OCI-LY3 (cell line): ENCODE measurements at regions not wholly inside any gene's neighbourhood (a gene's known extent, or its start where the extent isn't known, plus 50 kb on each side); places are given as distances from the start of the nearest gene placed in this dataset.

ENCODE experiments used
- H2AFZ ChIP-seq: fragments of 200-600, 300-600 bp; shearing (Covaris generic); 2 replicates; pipeline ENCODE4 v1.6.0; 2014; ENCODE audit warnings: antibody characterized with exemption, low read depth, low read length
- H3K27ac ChIP-seq: fragments of 200-600, 300-600 bp; sonication (generic); 2 replicates; pipeline ENCODE4 v1.5.1; 2014; ENCODE audit warnings: mild to moderate bottlenecking, low read length, moderate library complexity, mixed read lengths
- H3K27me3 ChIP-seq: fragments of 200-600, 300-600 bp; sonication (generic); 2 replicates; pipeline ENCODE4 v1.6.1; 2014; ENCODE audit warnings: low read depth, low read length, mixed read lengths
- H3K36me3 ChIP-seq: fragments of 200-600, 300-600 bp; sonication (generic); replicated peaks from 2 replicates; pipeline ENCODE3; 2014; ENCODE audit warnings: low read depth, low read length, mixed read lengths
- H3K4me1 ChIP-seq: fragments of 300-600, 200-600 bp; sonication (generic); 2 replicates; pipeline ENCODE4 v1.6.1; 2014; ENCODE audit warnings: low read length, mixed read lengths
- H3K4me2 ChIP-seq: fragments of 200-600, 300-600 bp; sonication (generic); 2 replicates; pipeline ENCODE4 v1.6.1; 2014; ENCODE audit warnings: low read length, mixed read lengths
- H3K4me3 ChIP-seq: fragments of 300-600, 200-600 bp; sonication (generic); 2 replicates; pipeline ENCODE4 v1.5.1; 2014; ENCODE audit warnings: antibody characterized with exemption, mild to moderate bottlenecking, low read length, moderate library complexity
- H3K79me2 ChIP-seq: fragments of 300-600, 200-600 bp; shearing (Covaris generic); 2 replicates; pipeline ENCODE4 v1.6.1; 2014; ENCODE audit warnings: mild to moderate bottlenecking, low read length, mixed read lengths
- H3K9ac ChIP-seq: fragments of 300-600, 200-600 bp; shearing (Covaris generic); 2 replicates; pipeline ENCODE4 v1.6.0; 2014; ENCODE audit warnings: mild to moderate bottlenecking, low read length, moderate library complexity
- H3K9me3 ChIP-seq: fragments of 200-600, 300-600 bp; shearing (Covaris generic); 2 replicates; pipeline ENCODE4 v1.6.1; 2014; ENCODE audit warnings: low read length, mixed read lengths; ENCODE audit not compliant: insufficient read depth
- H4K20me1 ChIP-seq: fragments of 200-600, 300-600 bp; sonication (generic); 2 replicates; pipeline ENCODE4 v1.6.1; 2016; ENCODE audit warnings: low read length, mixed read lengths; ENCODE audit not compliant: insufficient read depth
- EZH2phosphoT487 ChIP-seq: fragments of 200-600 bp; shearing (Covaris generic); IDR thresholded peaks from 2 replicates; pipeline ENCODE4 v1.6.1; 2018; ENCODE audit warnings: antibody characterized with exemption, mixed run types, low read depth
- TF ChIP-seq, protein P1 (sequence below): fragments of 200-600, 300-600 bp; sonication (generic); IDR thresholded peaks from 2 replicates; pipeline ENCODE4 v1.5.1; 2014; ENCODE audit warnings: antibody characterized with exemption, low read length, low read depth

DNA sequence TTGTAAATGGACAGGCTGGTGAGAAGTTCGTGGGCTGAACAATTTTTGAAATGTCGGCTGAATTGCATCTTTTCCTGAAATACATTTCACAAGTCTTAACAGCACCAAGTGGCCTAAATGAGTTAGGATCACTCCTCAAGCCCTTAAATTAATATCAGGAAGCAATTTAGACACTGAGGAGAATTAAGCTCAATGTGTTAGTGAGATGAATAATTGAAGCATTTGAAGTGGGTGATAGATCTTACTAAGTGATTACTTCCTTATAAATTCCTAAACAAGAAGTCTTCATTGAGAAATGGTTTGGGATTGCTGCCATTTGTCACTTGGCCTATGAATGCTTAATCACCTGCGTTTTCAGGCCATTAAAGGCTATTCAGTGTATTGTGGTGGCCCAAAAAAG is 116.8 kb downstream of the NAA11 start:
- Histone ChIP-seq H3K4me3 (no peak overlapping the region), H3K9me3 (0 out of 2 replicates have a peak, but pooled peaks cover 3% of the 10 kb centered on the region), H3K27me3 (no peaks in the 10 kb centered on the region), H2AFZ (no peak overlapping the region), H4K20me1 (no peaks in the 10 kb centered on the region), H3K4me2 (no peak overlapping the region), H3K27ac (no peak overlapping the region), H3K79me2 (no peaks in the 10 kb centered on the region), H3K4me1 (no peaks in the 10 kb centered on the region), H3K9ac (no peak overlapping the region), H3K36me3 (no peaks in the 10 kb centered on the region)
- no peak for TF ChIP-seq EZH2phosphoT487
- TF ChIP-seq, protein P1, sequence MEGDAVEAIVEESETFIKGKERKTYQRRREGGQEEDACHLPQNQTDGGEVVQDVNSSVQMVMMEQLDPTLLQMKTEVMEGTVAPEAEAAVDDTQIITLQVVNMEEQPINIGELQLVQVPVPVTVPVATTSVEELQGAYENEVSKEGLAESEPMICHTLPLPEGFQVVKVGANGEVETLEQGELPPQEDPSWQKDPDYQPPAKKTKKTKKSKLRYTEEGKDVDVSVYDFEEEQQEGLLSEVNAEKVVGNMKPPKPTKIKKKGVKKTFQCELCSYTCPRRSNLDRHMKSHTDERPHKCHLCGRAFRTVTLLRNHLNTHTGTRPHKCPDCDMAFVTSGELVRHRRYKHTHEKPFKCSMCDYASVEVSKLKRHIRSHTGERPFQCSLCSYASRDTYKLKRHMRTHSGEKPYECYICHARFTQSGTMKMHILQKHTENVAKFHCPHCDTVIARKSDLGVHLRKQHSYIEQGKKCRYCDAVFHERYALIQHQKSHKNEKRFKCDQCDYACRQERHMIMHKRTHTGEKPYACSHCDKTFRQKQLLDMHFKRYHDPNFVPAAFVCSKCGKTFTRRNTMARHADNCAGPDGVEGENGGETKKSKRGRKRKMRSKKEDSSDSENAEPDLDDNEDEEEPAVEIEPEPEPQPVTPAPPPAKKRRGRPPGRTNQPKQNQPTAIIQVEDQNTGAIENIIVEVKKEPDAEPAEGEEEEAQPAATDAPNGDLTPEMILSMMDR, result no peak

GRCh38 chr4:79207281-79207680 is 118.6 kb downstream of the NAA11 start:
- H3K79me2 ChIP-seq, result no peaks in the 10 kb centered on the region
- H3K27me3 ChIP-seq, result no peaks in the 10 kb centered on the region
- no peaks in the 10 kb centered on the region for H3K36me3 ChIP-seq
- no peak overlapping the region for H3K4me3 ChIP-seq
- no peaks in the 10 kb centered on the region for H4K20me1 ChIP-seq
- no peaks in the 10 kb centered on the region for H3K4me1 ChIP-seq
- no peak overlapping the region for H3K9ac ChIP-seq
- no peak overlapping the region for H3K27ac ChIP-seq
- no peak overlapping the region for H3K4me2 ChIP-seq
- no peak overlapping the region for H2AFZ ChIP-seq
- H3K9me3 ChIP-seq, result 0 out of 2 replicates have a peak, but pooled peaks cover 3% of the 10 kb centered on the region
- TF ChIP-seq, protein P1, result no peak
- no peak for TF ChIP-seq EZH2phosphoT487

DNA sequence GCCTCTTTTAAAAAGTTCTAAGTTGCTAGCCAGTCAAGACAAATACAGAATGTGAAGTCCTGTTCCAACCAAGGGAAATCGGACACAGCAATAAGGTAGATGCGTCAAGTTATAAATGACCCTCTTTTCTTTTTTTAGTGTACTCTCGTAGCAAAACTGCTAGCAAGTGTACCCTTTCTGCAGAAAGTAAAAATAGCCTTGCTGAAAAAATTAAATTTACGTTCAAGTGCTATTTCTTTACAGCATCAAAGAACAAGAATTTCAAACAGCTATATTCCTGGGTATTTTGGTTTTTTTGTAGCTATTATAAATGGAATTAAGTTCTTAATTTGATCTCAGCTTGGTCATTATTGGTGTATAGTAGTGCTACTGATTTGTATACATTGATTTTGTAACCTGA is 119.2 kb downstream of the NAA11 start:
- H3K4me1 ChIP-seq, result no peaks in the 10 kb centered on the region
- no peak overlapping the region for H3K4me3 ChIP-seq
- no peaks in the 10 kb centered on the region for H3K79me2 ChIP-seq
- H4K20me1 ChIP-seq, result no peaks in the 10 kb centered on the region
- no peaks in the 10 kb centered on the region for H3K27me3 ChIP-seq
- H2AFZ ChIP-seq, result no peak overlapping the region
- no peaks in the 10 kb centered on the region for H3K36me3 ChIP-seq
- no peak overlapping the region for H3K9ac ChIP-seq
- 0 out of 2 replicates have a peak, but pooled peaks cover 3% of the 10 kb centered on the region for H3K9me3 ChIP-seq
- H3K4me2 ChIP-seq, result no peak overlapping the region
- TF ChIP-seq, protein P1, result no peak
- no peak overlapping the region for H3K27ac ChIP-seq

DNA sequence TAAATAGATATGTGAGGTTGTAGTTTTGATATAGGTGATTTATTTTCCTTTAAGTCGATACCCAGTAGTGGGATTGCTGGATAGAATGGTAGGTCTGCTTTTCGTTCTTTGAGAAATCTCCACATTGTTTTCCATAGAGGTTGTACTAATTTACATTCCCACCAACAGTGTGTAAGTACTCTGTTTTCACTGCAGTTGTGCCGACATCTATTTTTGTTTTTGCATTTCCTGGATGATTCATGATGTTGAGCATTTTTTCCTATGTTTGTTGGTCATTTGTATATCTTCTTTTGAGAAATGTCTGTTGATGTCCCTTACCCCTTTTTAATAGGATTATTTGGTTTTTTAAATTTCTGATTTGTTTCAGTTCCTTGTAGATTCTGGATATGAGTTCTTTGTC is 120.7 kb downstream of the NAA11 start:
- H3K4me2 ChIP-seq, result no peak overlapping the region
- no peaks in the 10 kb centered on the region for H3K27me3 ChIP-seq
- TF ChIP-seq EZH2phosphoT487, result no peak
- TF ChIP-seq, protein P1, result no peak
- no peak overlapping the region for H2AFZ ChIP-seq
- no peaks in the 10 kb centered on the region for H3K36me3 ChIP-seq
- H3K79me2 ChIP-seq, result no peaks in the 10 kb centered on the region
- H3K9ac ChIP-seq, result no peak overlapping the region
- H3K27ac ChIP-seq, result no peak overlapping the region
- H3K4me1 ChIP-seq, result no peaks in the 10 kb centered on the region
- no peak overlapping the region for H3K4me3 ChIP-seq
- 0 out of 2 replicates have a peak, but pooled peaks cover 3% of the 10 kb centered on the region for H3K9me3 ChIP-seq
- no peaks in the 10 kb centered on the region for H4K20me1 ChIP-seq
